Activated naive CD4-positive, alpha-beta T cell treated with anti-CD3 and anti-CD28 coated beads, Interleukin-2, amount 10 ng/mL, durations not matched to agents 7 days and 5 days (primary cell): ENCODE measurements at regions not wholly inside any gene's neighbourhood (a gene's known extent, or its start where the extent isn't known, plus 50 kb on each side); places are given as distances from the start of the nearest gene placed in this dataset.

Experiments used
- CTCF ChIA-PET: fragments of 350-600 bp; sonication (Branson Sonifier 250); formaldehyde crosslinking; loops from one replicate; lab custom pipeline; 2021; ENCODE audit warnings: antibody characterized with exemption; lab: Charles Lee
- DNase-seq: peaks from one replicate; pipeline ENCODE4 v3.0.0-alpha.2; 2020
- H3K27ac Mint-ChIP-seq: one replicate; pipeline ENCODE4 v1.8.0; 2021; ENCODE audit warnings: mild to moderate bottlenecking, moderate library complexity, mixed read lengths
- H3K27me3 Mint-ChIP-seq: one replicate; pipeline ENCODE4 v1.8.0; 2021; ENCODE audit warnings: mild to moderate bottlenecking, mixed read lengths
- H3K36me3 Mint-ChIP-seq: one replicate; pipeline ENCODE4 v1.8.0; 2021; ENCODE audit warnings: mixed read lengths
- H3K4me1 Mint-ChIP-seq: one replicate; pipeline ENCODE4 v1.8.0; 2021; ENCODE audit warnings: mixed read lengths
- H3K4me3 Mint-ChIP-seq: one replicate; pipeline ENCODE4 v1.8.0; 2021; ENCODE audit warnings: mild to moderate bottlenecking, moderate library complexity, mixed read lengths
- H3K9me3 Mint-ChIP-seq: one replicate; pipeline ENCODE4 v1.8.0; 2021; ENCODE audit warnings: mixed read lengths

DNA sequence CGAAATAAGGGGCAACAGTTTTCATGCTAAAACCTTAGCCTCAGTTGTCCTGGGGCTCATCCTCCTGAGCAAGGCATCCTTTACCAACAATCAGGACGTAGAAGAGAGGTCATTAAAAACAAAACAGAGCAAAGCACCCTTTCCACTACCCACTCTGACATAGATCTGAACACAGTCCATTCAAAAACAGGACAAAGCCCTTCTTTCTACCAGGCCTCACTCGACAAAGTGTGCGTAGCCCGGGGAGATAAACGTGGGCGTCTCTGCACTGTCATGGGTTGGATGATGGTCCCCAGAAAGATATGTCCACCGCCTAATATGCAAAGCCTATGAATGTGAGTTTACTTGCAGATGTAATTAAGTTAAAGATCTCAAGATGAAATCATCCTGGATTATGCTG is 60.6 kb upstream of the TAS2R1 start:
- Mint-ChIP-seq H3K27me3 (no peaks in the 10 kb centered on the region), H3K4me3 (no peak overlapping the region), H3K4me1 (no peaks in the 10 kb centered on the region), H3K36me3 (no peaks in the 10 kb centered on the region), H3K9me3 (peaks cover 3% of the 10 kb centered on the region), H3K27ac (no peak overlapping the region)
- CTCF ChIA-PET = no interaction called here
- no peak for DNase-seq

DNA sequence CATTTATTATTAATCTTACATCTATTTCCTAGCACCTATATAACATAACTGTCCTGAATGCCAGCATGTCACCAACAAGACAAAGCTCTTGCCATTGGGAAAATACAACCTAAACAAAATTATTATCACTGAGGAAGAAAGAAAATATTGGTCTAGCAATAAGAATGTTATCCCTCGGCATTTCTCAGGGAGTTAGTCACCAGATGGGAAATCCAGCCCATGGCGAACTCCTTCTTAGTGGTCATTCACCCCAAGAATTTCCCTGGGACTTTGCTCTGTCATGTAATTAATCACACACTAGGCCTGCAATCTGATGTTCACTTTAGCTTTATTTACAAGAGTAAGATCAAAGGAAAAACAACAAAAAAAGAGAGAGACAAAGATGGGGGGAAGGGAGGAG is 56.1 kb upstream of the TAS2R1 start:
- no peaks in the 10 kb centered on the region for H3K4me1 Mint-ChIP-seq
- CTCF ChIA-PET = no interaction called here
- H3K27me3 Mint-ChIP-seq = no peaks in the 10 kb centered on the region
- H3K36me3 Mint-ChIP-seq = no peaks in the 10 kb centered on the region
- DNase-seq = no peak
- H3K27ac Mint-ChIP-seq = no peak overlapping the region
- no peak overlapping the region for H3K4me3 Mint-ChIP-seq
- H3K9me3 Mint-ChIP-seq = no peaks in the 10 kb centered on the region

DNA sequence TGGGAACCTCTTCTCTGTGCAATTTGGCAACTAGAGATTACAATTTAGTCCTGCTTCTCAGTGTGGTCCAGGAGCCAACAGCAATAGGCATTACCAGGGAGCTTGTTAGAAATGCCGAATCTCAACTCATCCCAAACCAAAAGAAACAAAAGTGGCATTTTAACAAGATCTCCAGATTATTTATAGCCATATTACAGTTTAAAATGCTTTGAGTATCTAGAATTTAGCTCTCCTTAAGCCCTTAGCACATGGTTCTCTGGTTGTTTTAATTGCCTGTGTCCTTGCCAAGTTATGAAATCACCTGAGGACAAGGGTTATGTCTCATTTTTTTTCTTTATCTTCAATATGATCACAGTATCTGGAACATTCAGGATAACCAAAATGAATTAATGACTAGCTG is 51.6 kb upstream of the TAS2R1 start:
- H3K9me3 Mint-ChIP-seq = peaks cover 4% of the 10 kb centered on the region
- H3K4me1 Mint-ChIP-seq = no peaks in the 10 kb centered on the region
- H3K4me3 Mint-ChIP-seq = no peak overlapping the region
- no peaks in the 10 kb centered on the region for H3K36me3 Mint-ChIP-seq
- no peak for DNase-seq
- H3K27me3 Mint-ChIP-seq = no peaks in the 10 kb centered on the region
- CTCF ChIA-PET = no interaction called here
- no peak overlapping the region for H3K27ac Mint-ChIP-seq
